ENCODE measurements at regions not wholly inside any gene's neighbourhood (a gene's known extent, or its start where the extent isn't known, plus 50 kb on each side); places are given as distances from the start of the nearest gene placed in this dataset.
"Not testable (repeated sequence)": the region's sequence is repeated elsewhere in the genome, so short reads cannot be mapped to it uniquely, and the experiment has no call there.

- DNase-seq (ENCODE audit: low read depth in 2 of 2), result no peak
- no peak overlapping the region for H3K4me3 ChIP-seq (replicated peaks in 1 of 2; ENCODE audit: low read depth in 2 of 2, low read length in 2 of 2)
- TF ChIP-seq CTCF (IDR thresholded peaks at IDR 0.05; ENCODE audit: low read depth, low read length), result no peak
Observed at GRCh38 chr18:38759457-38759856, 1193.9 kb upstream of the CELF4 start.

GRCh38 chr18:38756436-38756835, 1190.8 kb upstream of the CELF4 start:
- DNase-seq (ENCODE audit: low read depth in 2 of 2), result no peak
- TF ChIP-seq CTCF (IDR thresholded peaks at IDR 0.05; ENCODE audit: low read depth, low read length), result no peak
- H3K4me3 ChIP-seq (replicated peaks in 1 of 2; ENCODE audit: low read depth in 2 of 2, low read length in 2 of 2), result no peak overlapping the region

- no peak for DNase-seq (ENCODE audit: low read depth in 2 of 2)
- H3K4me3 ChIP-seq (replicated peaks in 1 of 2; ENCODE audit: low read depth in 2 of 2, low read length in 2 of 2), result no peak overlapping the region
- TF ChIP-seq CTCF (IDR thresholded peaks at IDR 0.05; ENCODE audit: low read depth, low read length), result no peak
Observed at GRCh38 chr18:38752430-38752829, 1186.8 kb upstream of the CELF4 start.

- TF ChIP-seq CTCF (IDR thresholded peaks at IDR 0.05; ENCODE audit: low read depth, low read length), result no peak
- no peak for DNase-seq (ENCODE audit: low read depth in 2 of 2)
- H3K4me3 ChIP-seq (replicated peaks in 1 of 2; ENCODE audit: low read depth in 2 of 2, low read length in 2 of 2), result no peak overlapping the region
Observed at GRCh38 chr18:38751898-38752297, 1186.3 kb upstream of the CELF4 start.

- H3K4me3 ChIP-seq (replicated peaks in 1 of 2; ENCODE audit: low read depth in 2 of 2, low read length in 2 of 2), result no peak overlapping the region
- TF ChIP-seq CTCF (IDR thresholded peaks at IDR 0.05; ENCODE audit: low read depth, low read length), result no peak
- DNase-seq (ENCODE audit: low read depth in 2 of 2), result no peak
Observed at GRCh38 chr18:38751211-38751610, 1185.6 kb upstream of the CELF4 start.

GRCh38 chr18:38750751-38751150, 1185.2 kb upstream of the CELF4 start:
- DNase-seq (ENCODE audit: low read depth in 2 of 2), result no peak
- no peak overlapping the region for H3K4me3 ChIP-seq (replicated peaks in 1 of 2; ENCODE audit: low read depth in 2 of 2, low read length in 2 of 2)
- no peak for TF ChIP-seq CTCF (IDR thresholded peaks at IDR 0.05; ENCODE audit: low read depth, low read length)

- DNase-seq (ENCODE audit: low read depth in 2 of 2), result no peak
- no peak overlapping the region for H3K4me3 ChIP-seq (replicated peaks in 1 of 2; ENCODE audit: low read depth in 2 of 2, low read length in 2 of 2)
- TF ChIP-seq CTCF (IDR thresholded peaks at IDR 0.05; ENCODE audit: low read depth, low read length), result no peak
Observed at GRCh38 chr18:38747153-38747552, 1181.6 kb upstream of the CELF4 start.

GRCh38 chr18:38720181-38720580, 1154.6 kb upstream of the CELF4 start:
- not testable (repeated sequence) for DNase-seq (ENCODE audit: low read depth in 2 of 2); H3K4me3 ChIP-seq (replicated peaks in 1 of 2; ENCODE audit: low read depth in 2 of 2, low read length in 2 of 2)
